GM13976 (cell line): ENCODE measurements at regions not wholly inside any gene's neighbourhood (a gene's known extent, or its start where the extent isn't known, plus 50 kb on each side); places are given as distances from the start of the nearest gene placed in this dataset.

Experiments
- DNase-seq: peaks from one replicate; pipeline ENCODE4 v3.0.0; 2012; ENCODE audit warnings: low spot score
- CTCF ChIP-seq: IDR thresholded peaks from 2 replicates; pipeline ENCODE4 v1.5.1; 2012; ENCODE audit warnings: borderline replicate concordance, mild to moderate bottlenecking; ENCODE audit not compliant: insufficient read depth; ENCODE audit errors: extremely low read depth, missing control alignments, control extremely low read depth
- in situ Hi-C: fragments of 300-500 bp; cut with MboI; formaldehyde crosslinking; loops from one replicate; pipeline ENCODE4 v1.12.0; 2022; ENCODE audit warnings: low sequenced_read_pairs, mixed read lengths, inconsistent platforms; ENCODE audit not compliant: unreplicated experiment

GRCh38 chr3:148150141-148150540 is 547.6 kb upstream of the AGTR1 start:
- no peak for DNase-seq
- in situ Hi-C loops = no loop called here
- no peak for TF ChIP-seq CTCF

GRCh38 chr3:148158210-148158609 is 539.5 kb upstream of the AGTR1 start:
- TF ChIP-seq CTCF = no peak
- in situ Hi-C loops = no loop called here
- no peak for DNase-seq

DNA sequence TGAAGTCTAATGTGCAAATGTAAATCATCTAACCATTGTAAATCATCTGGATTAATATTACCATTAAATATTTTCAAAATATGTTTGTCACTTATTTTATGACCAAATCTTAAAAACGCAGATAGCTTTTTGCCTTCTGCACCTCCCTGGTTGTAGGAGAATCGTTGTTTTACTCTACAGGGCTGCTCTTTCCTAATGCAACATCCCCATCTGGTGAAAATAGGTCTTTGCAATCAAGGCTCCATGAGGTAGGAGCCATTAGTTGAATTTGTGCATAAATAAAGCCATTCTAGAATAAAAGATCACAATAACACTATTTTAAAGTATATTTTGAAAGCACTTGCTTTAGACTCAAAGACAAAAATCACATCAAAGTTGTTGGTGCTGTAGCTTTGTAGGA is 535.6 kb upstream of the AGTR1 start:
- DNase-seq = no peak
- in situ Hi-C loops = no loop called here
- no peak for TF ChIP-seq CTCF

DNA sequence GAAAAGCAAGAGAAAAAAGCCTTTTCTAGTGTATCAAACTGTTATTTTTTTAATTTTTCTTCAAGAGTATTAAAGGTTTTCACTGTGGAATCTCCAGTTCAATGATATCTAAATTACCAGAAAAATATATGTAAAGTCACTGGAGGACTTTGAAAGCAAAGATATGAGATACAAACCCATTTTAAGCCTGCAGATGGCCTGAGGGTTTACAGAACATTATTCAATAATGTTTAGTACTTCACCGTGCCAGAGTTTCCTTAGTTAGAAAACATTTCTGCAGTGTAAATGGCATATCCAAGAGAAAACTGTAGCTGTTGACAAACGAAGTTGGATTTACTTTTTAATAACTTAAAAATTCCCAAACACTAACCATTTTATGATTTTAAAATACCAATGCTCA is 529.4 kb upstream of the AGTR1 start:
- in situ Hi-C loops = no loop called here
- TF ChIP-seq CTCF = no peak

GRCh38 chr3:148173851-148174250 is 523.9 kb upstream of the AGTR1 start:
- TF ChIP-seq CTCF = no peak
- in situ Hi-C loops = no loop called here

More for the DNA sequence above, 529.4 kb upstream of the AGTR1 start:
- no peak for DNase-seq

DNA sequence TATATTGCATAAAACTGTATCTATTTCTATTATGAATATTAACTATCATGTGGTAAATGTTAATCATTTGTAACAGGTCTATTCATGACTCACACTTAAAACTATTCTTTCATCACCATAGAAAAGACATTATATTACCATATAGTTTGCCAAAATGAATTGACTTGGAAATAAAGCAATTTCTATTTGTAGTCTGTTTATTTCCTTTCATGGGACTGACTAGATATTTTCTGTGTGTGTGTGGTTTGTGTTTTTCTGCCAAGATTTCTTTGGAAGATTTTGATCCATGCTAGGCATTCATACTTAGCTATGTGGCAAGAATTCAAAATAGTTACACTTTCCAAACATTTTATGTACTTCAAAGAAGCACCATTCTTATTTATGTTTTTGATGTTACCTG is 522.5 kb upstream of the AGTR1 start:
- in situ Hi-C loops = no loop called here
- no peak for DNase-seq
- TF ChIP-seq CTCF = no peak

More at GRCh38 chr3:148173851-148174250, 523.9 kb upstream of the AGTR1 start:
- DNase-seq = no peak

DNA sequence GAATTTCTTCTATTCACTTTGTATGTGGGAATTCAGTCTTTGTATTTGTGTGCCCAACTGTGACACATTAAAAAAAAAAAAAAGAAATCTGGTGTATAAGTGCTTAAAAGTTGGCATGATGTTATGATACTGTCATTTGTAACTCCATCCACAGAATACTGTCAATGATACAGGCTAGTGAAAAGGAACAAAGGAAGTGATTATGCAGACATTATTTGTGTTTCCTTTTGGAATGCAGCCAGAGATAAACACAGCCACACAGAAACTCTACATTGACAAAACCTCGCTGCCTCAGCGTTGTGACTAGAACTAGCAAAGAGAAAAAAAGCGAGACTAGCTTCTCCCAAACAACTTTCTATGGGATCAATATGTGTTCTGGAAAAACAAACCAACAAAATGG is 519.2 kb upstream of the AGTR1 start:
- no peak for TF ChIP-seq CTCF
- in situ Hi-C loops = no loop called here
- DNase-seq = no peak
